Activated naive CD4-positive, alpha-beta T cell treated with anti-CD3 and anti-CD28 coated beads, Interleukin-2, amount 50 U/mL, for 16 hours (primary cell): ENCODE measurements at regions not wholly inside any gene's neighbourhood (a gene's known extent, or its start where the extent isn't known, plus 50 kb on each side); places are given as distances from the start of the nearest gene placed in this dataset.
A peak's percentile ranks its signal among the peaks of the same experiment; 100 is the strongest.
"Not testable (repeated sequence)": the region's sequence is repeated elsewhere in the genome, so short reads cannot be mapped to it uniquely, and the experiment has no call there.

Experiments
- DNase-seq: peaks from one replicate; pipeline ENCODE4 v3.0.0-alpha.2; 2020

- no peak for DNase-seq
Observed at GRCh38 chr18:34942276-34942675, 98.9 kb upstream of the MAPRE2 start.

GRCh38 chr18:34942975-34943374 lies 98.2 kb upstream of the MAPRE2 start:
- DNase-seq: no peak

GRCh38 chr18:34943587-34943986 lies 97.6 kb upstream of the MAPRE2 start:
- no peak for DNase-seq

GRCh38 chr18:34947711-34948125 lies 93.5 kb upstream of the MAPRE2 start:
- no peak for DNase-seq

- no peak for DNase-seq
Observed at GRCh38 chr18:34951625-34952379, 89.4 kb upstream of the MAPRE2 start.

GRCh38 chr18:34953212-34953611 lies 88.0 kb upstream of the MAPRE2 start:
- DNase-seq: no peak

GRCh38 chr18:34955494-34955893 lies 85.7 kb upstream of the MAPRE2 start:
- DNase-seq: not testable (repeated sequence)

GRCh38 chr18:34956663-34957062 lies 84.5 kb upstream of the MAPRE2 start:
- DNase-seq: no peak

GRCh38 chr18:34957119-34957863 lies 83.9 kb upstream of the MAPRE2 start:
- no peak for DNase-seq

GRCh38 chr18:34957864-34958259 lies 83.4 kb upstream of the MAPRE2 start:
- DNase-seq: no peak

GRCh38 chr18:34959211-34959829 lies 81.9 kb upstream of the MAPRE2 start:
- no peak for DNase-seq

GRCh38 chr18:34959989-34960388 lies 81.2 kb upstream of the MAPRE2 start:
- no peak for DNase-seq

- no peak for DNase-seq
Observed at GRCh38 chr18:34965108-34965507, 76.1 kb upstream of the MAPRE2 start.

GRCh38 chr18:34965566-34965965 lies 75.6 kb upstream of the MAPRE2 start:
- no peak for DNase-seq

GRCh38 chr18:34970106-34970505 lies 71.1 kb upstream of the MAPRE2 start:
- no peak for DNase-seq

GRCh38 chr18:34971313-34971712 lies 69.9 kb upstream of the MAPRE2 start:
- DNase-seq: no peak

GRCh38 chr18:34972765-34973414 lies 68.3 kb upstream of the MAPRE2 start:
- no peak for DNase-seq

- no peak for DNase-seq
Observed at GRCh38 chr18:34976123-34976522, 65.1 kb upstream of the MAPRE2 start.

- DNase-seq: no peak
Observed at GRCh38 chr18:34976534-34976898, 64.7 kb upstream of the MAPRE2 start.

GRCh38 chr18:34976899-34977837 lies 64.0 kb upstream of the MAPRE2 start:
- peak; percentile 81 for DNase-seq

- peak; percentile 61 for DNase-seq
Observed at GRCh38 chr18:34977838-34978532, 63.2 kb upstream of the MAPRE2 start.

- DNase-seq: no peak
Observed at GRCh38 chr18:34978533-34978893, 62.7 kb upstream of the MAPRE2 start.
